Endothelial cell of umbilical vein (primary cell): ENCODE measurements at regions not wholly inside any gene's neighbourhood (a gene's known extent, or its start where the extent isn't known, plus 50 kb on each side); places are given as distances from the start of the nearest gene placed in this dataset.

ENCODE experiments used
- BruUV-seq: library from RNA; stranded (reverse); fragments of 400-500 nt; replicated peaks from 2 replicates; lab custom pipeline; 2021; lab: Mats Ljungman, UMichigan
- CTCF ChIA-PET: fragments of 300-600, 350-600 bp; sonication (Branson Sonifier 250); formaldehyde crosslinking; loops from one replicate; lab custom pipeline; 2021; ENCODE audit warnings: antibody characterized with exemption, inconsistent platforms; lab: Charles Lee
- POLR2A ChIA-PET: fragments of 300-600, 350-600 bp; sonication (Branson Sonifier 250); formaldehyde crosslinking; loops from one replicate; lab custom pipeline; 2021; ENCODE audit warnings: antibody characterized with exemption, inconsistent platforms; lab: Charles Lee
- DNase-seq: peaks from one replicate; pipeline ENCODE4 v3.0.0-alpha.2; 2011; ENCODE audit warnings: low read depth, low spot score
- FAIRE-seq: peaks from 2 replicates; lab custom pipeline; 2011; peaks lifted over from hg19 to GRCh38; lab: Jason Lieb, UNC
- H2AFZ ChIP-seq: 2 replicates; pipeline ENCODE4 v1.6.0; 2012; ENCODE audit warnings: low read depth, low read length, control low read depth, inconsistent platforms
- H3K27ac ChIP-seq: 2 replicates; pipeline ENCODE4 v1.5.1; 2011; ENCODE audit warnings: low read depth, mild to moderate bottlenecking, control low read depth, low read length, moderate library complexity; ENCODE audit not compliant: insufficient read depth
- H3K27me3 ChIP-seq, 2 experiments: 2 replicates each; pipeline versions ENCODE4 v1.6.0 to v1.6.1; 2011; ENCODE audit warnings: low read length in 2 of 2, mixed read lengths in 1 of 2; ENCODE audit not compliant: control insufficient read depth in 2 of 2, insufficient read depth in 2 of 2
- H3K36me3 ChIP-seq, 2 experiments: 2 replicates in 1 of 2; 3 replicates in 1 of 2; pipeline ENCODE4 v1.5.1; 2011; ENCODE audit warnings: low read length in 2 of 2, mild to moderate bottlenecking in 1 of 2, moderate library complexity in 1 of 2; ENCODE audit not compliant: control insufficient read depth in 2 of 2, insufficient read depth in 2 of 2; ENCODE audit errors: extremely low read depth in 1 of 2
- H3K4me1 ChIP-seq: 3 replicates; pipeline ENCODE4 v1.5.1; 2011; ENCODE audit warnings: mild to moderate bottlenecking, low read length; ENCODE audit not compliant: control insufficient read depth, insufficient read depth; ENCODE audit errors: extremely low read depth
- H3K4me2 ChIP-seq: 2 replicates; pipeline ENCODE4 v1.6.1; 2011; ENCODE audit warnings: low read length, control low read depth, mixed read lengths; ENCODE audit not compliant: insufficient read depth
- H3K4me3 ChIP-seq, 3 experiments: fragments of 200-600 bp in 1 of 3; sonication (generic), shearing (Covaris generic) in 1 of 3; replicated peaks in 1 of 3; 2 replicates each; pipeline ENCODE4 v1.5.1; 2011 to 2016; ENCODE audit warnings: control low read depth in 3 of 3, low read length in 3 of 3, mild to moderate bottlenecking in 2 of 3, inconsistent platforms in 1 of 3, low read depth in 1 of 3, moderate library complexity in 1 of 3; ENCODE audit not compliant: insufficient read depth in 1 of 3
- H3K79me2 ChIP-seq: 2 replicates; pipeline ENCODE4 v1.6.0; 2012; ENCODE audit warnings: low read length, inconsistent platforms; ENCODE audit not compliant: control insufficient read depth, insufficient read depth
- H3K9ac ChIP-seq: replicated peaks from 2 replicates; pipeline ENCODE3; 2011; ENCODE audit warnings: low read length, control low read depth; ENCODE audit not compliant: insufficient read depth; ENCODE audit errors: extremely low read depth
- H3K9me1 ChIP-seq: replicated peaks from 3 replicates; pipeline ENCODE4 v1.6.0; 2011; ENCODE audit warnings: mild to moderate bottlenecking, low read length; ENCODE audit not compliant: control insufficient read depth, insufficient read depth; ENCODE audit errors: extremely low read depth
- H3K9me3 ChIP-seq: replicated peaks from 2 replicates; pipeline ENCODE4 v1.5.1; 2012; ENCODE audit warnings: low read length, inconsistent platforms; ENCODE audit not compliant: control insufficient read depth, insufficient read depth
- H4K20me1 ChIP-seq: replicated peaks from 2 replicates; pipeline ENCODE3; 2011; ENCODE audit warnings: mild to moderate bottlenecking, low read length; ENCODE audit not compliant: control insufficient read depth, insufficient read depth; ENCODE audit errors: extremely low read depth
- CTCF ChIP-seq, 2 donors: IDR thresholded peaks; 1 replicate in 1 of 2; 2 replicates in 1 of 2; pipeline ENCODE4 v1.5.1; 2011; ENCODE audit warnings: low read length in 2 of 2, mild to moderate bottlenecking in 2 of 2, moderate library complexity in 2 of 2, control low read depth in 1 of 2, inconsistent platforms in 1 of 2, low read depth in 1 of 2; ENCODE audit not compliant: insufficient read depth in 1 of 2; ENCODE audit errors: extremely low read depth in 1 of 2
- EZH2 ChIP-seq: IDR thresholded peaks from 2 replicates; pipeline ENCODE4 v1.6.1; 2012; ENCODE audit warnings: borderline replicate concordance, low read depth, mild to moderate bottlenecking, moderate library complexity, low read length, inconsistent platforms; ENCODE audit not compliant: severe bottlenecking
- FOS ChIP-seq: IDR thresholded peaks from 2 replicates; pipeline ENCODE4 v1.6.1; 2011; ENCODE audit warnings: mild to moderate bottlenecking, low read length, moderate library complexity, borderline replicate concordance; ENCODE audit not compliant: insufficient read depth
- GATA2 ChIP-seq: IDR thresholded peaks from 2 replicates; pipeline ENCODE4 v1.7.0; 2011; ENCODE audit warnings: low read depth, mild to moderate bottlenecking, moderate library complexity, mixed read lengths, low read length; ENCODE audit not compliant: insufficient read length, insufficient read depth
- JUN ChIP-seq: IDR thresholded peaks from 2 replicates; pipeline ENCODE4 v1.6.1; 2011; ENCODE audit warnings: borderline replicate concordance, low read depth; ENCODE audit not compliant: insufficient read length, insufficient read depth
- MAX ChIP-seq: IDR thresholded peaks from 2 replicates; pipeline ENCODE4 v1.6.1; 2011; ENCODE audit not compliant: insufficient read depth, insufficient read length
- MYC ChIP-seq: IDR thresholded peaks from one replicate; pipeline ENCODE4 v1.6.1; 2011; ENCODE audit warnings: mild to moderate bottlenecking, low read depth, low read length
- POLR2A ChIP-seq: IDR thresholded peaks from 2 replicates; pipeline ENCODE4 v1.6.1; 2012; ENCODE audit warnings: low read depth, mild to moderate bottlenecking, control low read depth, low read length
- POLR2AphosphoS5 ChIP-seq: IDR thresholded peaks from 2 replicates; pipeline ENCODE4 v1.6.1; 2012; ENCODE audit warnings: low read depth, mild to moderate bottlenecking, control low read depth, low read length, moderate library complexity; ENCODE audit not compliant: insufficient read depth
- dilution Hi-C: fragments of 300-500 bp; cut with MboI; formaldehyde crosslinking; loops from one replicate; pipeline ENCODE4 v1.15.0; 2019; ENCODE audit warnings: low sequenced_read_pairs; ENCODE audit not compliant: extremely low pct_ligation_motif_present
- intact Hi-C: fragments of 100-400 bp; cut with micrococcal nuclease; formaldehyde crosslinking; loops from one replicate; pipeline ENCODE4 v1.10.0; 2022

GRCh38 chr11:39817241-39817640 lies 1642.2 kb downstream of the LRRC4C start:
- no peak overlapping the region for H2AFZ ChIP-seq
- no peak overlapping the region for H3K9ac ChIP-seq
- H3K9me1 ChIP-seq = no peaks in the 10 kb centered on the region
- H3K4me2 ChIP-seq = no peak overlapping the region
- no peaks in the 10 kb centered on the region for H4K20me1 ChIP-seq
- BruUV-seq = no TSS peak
- no peak for TF ChIP-seq EZH2
- no peak for TF ChIP-seq MYC
- no peak for TF ChIP-seq CTCF (IDR thresholded peaks at IDR 0.05; ENCODE audit: extremely low read depth in 1 of 2, insufficient read depth in 1 of 2, low read depth in 1 of 2, low read length in 2 of 2)
- TF ChIP-seq GATA2 = no peak
- no peak for TF ChIP-seq JUN
- no peak for TF ChIP-seq FOS
- no peak for TF ChIP-seq POLR2A
- no peak for TF ChIP-seq POLR2AphosphoS5
- TF ChIP-seq MAX = no peak
- H3K4me1 ChIP-seq = no peaks in the 10 kb centered on the region
- H3K27me3 ChIP-seq = no peaks in the 10 kb centered on the region
- DNase-seq = no peak
- FAIRE-seq = no peak
- no peak overlapping the region for H3K4me3 ChIP-seq
- no peaks in the 10 kb centered on the region for H3K9me3 ChIP-seq
- ChIA-PET POLR2A (no interaction called here), CTCF (no interaction called here)
- H3K79me2 ChIP-seq = no peaks in the 10 kb centered on the region
- dilution Hi-C loops (no loop called here), intact Hi-C loops (no loop called here)
- H3K27ac ChIP-seq = no peak overlapping the region
- H3K36me3 ChIP-seq = no peaks in the 10 kb centered on the region
